HepG2 (cell line): ENCODE measurements at regions not wholly inside any gene's neighbourhood (a gene's known extent, or its start where the extent isn't known, plus 50 kb on each side); places are given as distances from the start of the nearest gene placed in this dataset.

ENCODE experiments used
- ATF2 ChIP-seq: sonication (generic); formaldehyde crosslinking; IDR thresholded peaks from 2 replicates; pipeline ENCODE4 v1.4.0; 2020; ENCODE audit warnings: missing genetic modification reagents
- BRCA1 ChIP-seq: sonication (generic); formaldehyde crosslinking; IDR thresholded peaks from 2 replicates; pipeline ENCODE4 v1.4.0; 2020; ENCODE audit warnings: missing genetic modification reagents
- EP300 ChIP-seq, 3 experiments: sonication (generic) in 1 of 3; formaldehyde crosslinking in 1 of 3; IDR thresholded peaks; 2 replicates each; pipeline versions ENCODE4 v1.5.1 to v1.6.1; 2011 to 2020; ENCODE audit warnings: low read depth in 2 of 3, low read length in 2 of 3, borderline replicate concordance in 1 of 3, improper control_type of control experiment in 1 of 3, mild to moderate bottlenecking in 1 of 3, missing genetic modification reagents in 1 of 3, moderate library complexity in 1 of 3
- HOMEZ ChIP-seq: IDR thresholded peaks from 2 replicates; pipeline ENCODE4 v1.6.1; 2016; ENCODE audit warnings: low read depth
- IRX3 ChIP-seq: sonication (generic); formaldehyde crosslinking; IDR thresholded peaks from 2 replicates; pipeline ENCODE4 v1.8.1; 2023; ENCODE audit warnings: mild to moderate bottlenecking, low read depth, missing genetic modification reagents, borderline replicate concordance
- MEF2D ChIP-seq: sonication (generic); formaldehyde crosslinking; IDR thresholded peaks from 2 replicates; pipeline ENCODE4 v1.5.1; 2020; ENCODE audit warnings: mild to moderate bottlenecking, missing genetic modification reagents
- PTBP1 ChIP-seq: fragments of 200-400 bp; formaldehyde crosslinking; IDR thresholded peaks from 2 replicates; pipeline ENCODE4 v1.6.1; 2018; ENCODE audit warnings: low read length, low read depth; ENCODE audit not compliant: poor library complexity, severe bottlenecking
- REPIN1 ChIP-seq: sonication (generic); formaldehyde crosslinking; IDR thresholded peaks from 2 replicates; pipeline ENCODE4 v1.8.0; 2022; ENCODE audit warnings: missing genetic modification reagents, low read depth, mild to moderate bottlenecking, borderline replicate concordance
- RORA ChIP-seq: sonication (generic); formaldehyde crosslinking; IDR thresholded peaks from 2 replicates; pipeline ENCODE4 v1.5.0; 2020; ENCODE audit warnings: mild to moderate bottlenecking, missing genetic modification reagents, moderate library complexity
- TAF1 ChIP-seq: sonication (generic); formaldehyde crosslinking; IDR thresholded peaks from 2 replicates; pipeline ENCODE4 v1.4.0; 2020; ENCODE audit warnings: missing genetic modification reagents
- YY1 ChIP-seq: IDR thresholded peaks from 2 replicates; pipeline ENCODE4 v1.6.1; 2011; ENCODE audit warnings: low read length, low read depth, moderate library complexity, mild to moderate bottlenecking; ENCODE audit not compliant: insufficient read depth, insufficient replicate concordance
- ZHX1 ChIP-seq: sonication (generic); formaldehyde crosslinking; IDR thresholded peaks from 2 replicates; pipeline ENCODE4 v1.8.1; 2022; ENCODE audit warnings: low read depth, mild to moderate bottlenecking, missing genetic modification reagents
- ZNF121 ChIP-seq: sonication (generic); formaldehyde crosslinking; IDR thresholded peaks from 2 replicates; pipeline ENCODE4 v1.5.0; 2020; ENCODE audit warnings: mild to moderate bottlenecking, missing genetic modification reagents
- ZNF263 ChIP-seq: sonication (generic); formaldehyde crosslinking; IDR thresholded peaks from 2 replicates; pipeline ENCODE4 v1.4.0; 2020; ENCODE audit warnings: missing genetic modification reagents

- TF ChIP-seq TAF1 (no peak), REPIN1 (CRISPR knock-in tag) (no peak), ATF2 (CRISPR knock-in tag) (no peak), PTBP1 (no peak), EP300 (IDR thresholded peaks at IDR 0.05; ENCODE audit: low read depth in 2 of 2, low read length in 2 of 2) (no peak), EP300 (CRISPR knock-in tag; IDR thresholded peaks at IDR 0.05; ENCODE audit: borderline replicate concordance) (no peak), HOMEZ (no peak), MEF2D (CRISPR knock-in tag) (no peak), ZHX1 (CRISPR knock-in tag) (no peak), ZNF263 (CRISPR knock-in tag) (no peak), ZNF121 (no peak), IRX3 (CRISPR knock-in tag) (no peak), YY1 (no peak), BRCA1 (no peak), RORA (CRISPR knock-in tag) (no peak)
These were observed 383.8 kb upstream of the ZMIZ1 start for GRCh38 chr10:78684947-78685346.
